Mesendoderm (in vitro differentiated cells): ENCODE measurements at regions not wholly inside any gene's neighbourhood (a gene's known extent, or its start where the extent isn't known, plus 50 kb on each side); places are given as distances from the start of the nearest gene placed in this dataset.

Experiments
- DNase-seq: peaks from one replicate; pipeline ENCODE4 v3.0.0; 2013
- H2AK5ac ChIP-seq: 2 replicates; pipeline ENCODE4 v1.6.1; 2013; ENCODE audit warnings: low read length, inconsistent platforms
- H2BK120ac ChIP-seq: 2 replicates; pipeline ENCODE4 v1.6.1; 2013; ENCODE audit warnings: low read depth, mild to moderate bottlenecking, low read length, moderate library complexity, mixed read lengths
- H2BK15ac ChIP-seq: replicated peaks from 2 replicates; pipeline ENCODE4 v1.6.1; 2013; ENCODE audit warnings: low read depth, mild to moderate bottlenecking, moderate library complexity
- H2BK5ac ChIP-seq: 2 replicates; pipeline ENCODE4 v1.6.1; 2013; ENCODE audit warnings: low read length, inconsistent platforms
- H3K18ac ChIP-seq: 2 replicates; pipeline ENCODE4 v1.6.1; 2013; ENCODE audit warnings: mild to moderate bottlenecking, low read length, mixed read lengths
- H3K23ac ChIP-seq: one replicate; pipeline ENCODE4 v1.6.1; 2013; ENCODE audit warnings: low read length
- H3K27ac ChIP-seq: 2 replicates; pipeline ENCODE4 v1.5.1; 2013; ENCODE audit warnings: low read depth, mild to moderate bottlenecking, inconsistent platforms, low read length, moderate library complexity
- H3K27me3 ChIP-seq: 2 replicates; pipeline ENCODE4 v1.6.1; 2013; ENCODE audit warnings: low read length, control low read depth, mild to moderate bottlenecking, inconsistent platforms; ENCODE audit not compliant: insufficient read depth, poor library complexity
- H3K36me3 ChIP-seq: 2 replicates; pipeline ENCODE4 v1.6.1; 2013; ENCODE audit warnings: low read length, inconsistent platforms; ENCODE audit not compliant: control insufficient read depth, insufficient read depth
- H3K4ac ChIP-seq: one replicate; pipeline ENCODE4 v1.6.1; 2013; ENCODE audit warnings: low read depth, mild to moderate bottlenecking, low read length, moderate library complexity
- H3K4me1 ChIP-seq: 2 replicates; pipeline ENCODE4 v1.6.1; 2013; ENCODE audit warnings: low read depth, low read length, inconsistent platforms; ENCODE audit not compliant: control insufficient read depth
- H3K4me2 ChIP-seq: 2 replicates; pipeline ENCODE4 v1.6.1; 2013; ENCODE audit warnings: low read length
- H3K4me3 ChIP-seq: 2 replicates; pipeline ENCODE4 v1.5.1; 2013; ENCODE audit warnings: mild to moderate bottlenecking, low read length
- H3K56ac ChIP-seq: one replicate; pipeline ENCODE4 v1.6.1; 2013; ENCODE audit warnings: low read length
- H3K79me1 ChIP-seq: 2 replicates; pipeline ENCODE4 v1.6.1; 2013; ENCODE audit warnings: low read length, inconsistent platforms
- H3K79me2 ChIP-seq: 2 replicates; pipeline ENCODE4 v1.6.1; 2013; ENCODE audit warnings: mild to moderate bottlenecking, low read length; ENCODE audit not compliant: control insufficient read depth, insufficient read depth
- H3K9ac ChIP-seq: 2 replicates; pipeline ENCODE4 v1.6.1; 2013; ENCODE audit warnings: low read length, inconsistent platforms
- H4K5ac ChIP-seq: one replicate; pipeline ENCODE4 v1.6.1; 2013; ENCODE audit warnings: low read length
- H4K8ac ChIP-seq: one replicate; pipeline ENCODE4 v1.6.1; 2013; ENCODE audit warnings: low read depth, mild to moderate bottlenecking, control low read depth, low read length, moderate library complexity
- WGBS: extraction: QIAGEN DNeasy Blood & Tissue Kit; methylation state at CpG from one replicate; pipeline ENCODE4 v1.1.7; 2013; ENCODE audit warnings: low lambda C conversion rate, missing lambda C conversion rate; ENCODE audit not compliant: insufficient coverage; ENCODE audit errors: extremely low coverage; 5-methylcytosine and 5-hydroxymethylcytosine counted together

DNA sequence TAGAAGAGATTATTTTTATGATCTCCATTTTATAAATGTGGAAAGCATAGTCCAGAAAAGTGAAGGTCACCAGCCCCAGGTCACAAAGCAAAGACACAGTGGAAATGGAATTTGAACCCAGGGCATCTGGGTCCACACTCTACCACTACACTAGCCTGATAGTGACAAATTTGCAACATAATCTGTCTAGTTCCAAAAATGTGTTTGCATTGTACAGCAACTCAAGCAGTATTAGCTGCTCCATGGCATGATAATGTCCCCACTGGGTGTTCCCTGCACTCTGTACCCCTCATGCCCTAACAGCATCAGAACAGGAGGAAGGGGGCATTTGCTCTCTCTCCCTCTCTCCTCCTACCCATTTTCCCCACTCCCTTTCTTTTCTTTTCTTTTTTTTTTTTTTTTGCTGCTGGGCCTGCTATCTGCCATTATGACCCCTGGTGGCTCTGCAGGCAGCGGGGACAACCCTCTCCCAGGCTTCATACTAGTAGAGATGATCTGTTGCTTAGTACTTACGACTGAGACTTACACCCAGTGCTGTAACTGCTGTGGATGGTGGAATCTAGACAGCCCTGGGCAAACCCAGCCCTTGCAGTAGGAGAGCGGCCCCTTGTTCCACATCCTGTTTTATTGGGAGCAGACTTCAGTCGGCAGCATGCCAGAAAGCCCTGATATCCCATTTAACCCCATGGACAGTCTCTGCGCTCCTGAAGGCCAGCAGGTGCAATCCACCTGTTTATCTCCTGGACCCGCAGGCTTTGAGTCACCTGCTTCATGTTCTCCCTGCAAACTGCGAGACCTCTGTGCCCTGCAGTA is 306.3 kb downstream of the SOX9 start:
- Histone ChIP-seq H3K27ac (no peak overlapping the region), H2AK5ac (no peak overlapping the region), H4K8ac (no peak overlapping the region), H3K18ac (no peak overlapping the region), H3K9ac (no peak overlapping the region), H3K4me3 (no peak overlapping the region), H3K23ac (no peak overlapping the region), H4K5ac (no peak overlapping the region), H3K27me3 (no peaks in the 10 kb centered on the region), H2BK5ac (no peak overlapping the region), H3K4me1 (no peaks in the 10 kb centered on the region), H3K36me3 (no peaks in the 10 kb centered on the region), H3K79me2 (no peaks in the 10 kb centered on the region), H3K79me1 (no peaks in the 10 kb centered on the region), H3K56ac (no peak overlapping the region), H3K4ac (no peak overlapping the region), H2BK120ac (no peak overlapping the region), H3K4me2 (no peak overlapping the region), H2BK15ac (no peak overlapping the region)
- DNase-seq: no peak
- no CpG with 5 or more reads among the region's 7 CpGs for WGBS

DNA sequence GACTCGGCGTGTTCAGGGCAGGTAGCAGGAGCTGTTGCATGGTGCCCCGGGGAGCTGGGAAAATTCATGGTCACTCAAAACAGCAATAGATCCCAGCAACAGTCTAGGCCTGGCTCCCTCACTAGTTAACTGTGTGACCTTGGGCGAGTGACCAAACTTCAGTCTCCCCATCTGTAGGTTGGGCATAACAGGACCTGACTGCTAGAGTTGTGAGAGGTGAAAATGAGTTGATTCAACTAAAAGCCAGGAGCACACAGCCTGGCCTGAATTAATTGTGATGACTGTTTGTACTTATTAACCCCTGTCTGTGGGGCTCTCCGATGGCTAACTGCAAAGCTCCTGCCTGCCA is 306.9 kb downstream of the SOX9 start:
- H3K18ac ChIP-seq: no peak overlapping the region
- no peaks in the 10 kb centered on the region for H3K4me1 ChIP-seq
- H2BK5ac ChIP-seq: no peak overlapping the region
- H3K27me3 ChIP-seq: no peaks in the 10 kb centered on the region
- no peaks in the 10 kb centered on the region for H3K79me1 ChIP-seq
- no peak overlapping the region for H2BK120ac ChIP-seq
- no peak overlapping the region for H3K4me2 ChIP-seq
- no peak overlapping the region for H2AK5ac ChIP-seq
- H3K4ac ChIP-seq: no peak overlapping the region
- no peak overlapping the region for H3K4me3 ChIP-seq
- WGBS: no CpG with 5 or more reads among the region's 5 CpGs
- no peaks in the 10 kb centered on the region for H3K79me2 ChIP-seq
- no peak overlapping the region for H3K56ac ChIP-seq
- H4K5ac ChIP-seq: no peak overlapping the region
- H4K8ac ChIP-seq: no peak overlapping the region
- H3K27ac ChIP-seq: no peak overlapping the region
- no peak overlapping the region for H3K23ac ChIP-seq
- DNase-seq: no peak
- no peak overlapping the region for H2BK15ac ChIP-seq
- no peak overlapping the region for H3K9ac ChIP-seq
- H3K36me3 ChIP-seq: no peaks in the 10 kb centered on the region

DNA sequence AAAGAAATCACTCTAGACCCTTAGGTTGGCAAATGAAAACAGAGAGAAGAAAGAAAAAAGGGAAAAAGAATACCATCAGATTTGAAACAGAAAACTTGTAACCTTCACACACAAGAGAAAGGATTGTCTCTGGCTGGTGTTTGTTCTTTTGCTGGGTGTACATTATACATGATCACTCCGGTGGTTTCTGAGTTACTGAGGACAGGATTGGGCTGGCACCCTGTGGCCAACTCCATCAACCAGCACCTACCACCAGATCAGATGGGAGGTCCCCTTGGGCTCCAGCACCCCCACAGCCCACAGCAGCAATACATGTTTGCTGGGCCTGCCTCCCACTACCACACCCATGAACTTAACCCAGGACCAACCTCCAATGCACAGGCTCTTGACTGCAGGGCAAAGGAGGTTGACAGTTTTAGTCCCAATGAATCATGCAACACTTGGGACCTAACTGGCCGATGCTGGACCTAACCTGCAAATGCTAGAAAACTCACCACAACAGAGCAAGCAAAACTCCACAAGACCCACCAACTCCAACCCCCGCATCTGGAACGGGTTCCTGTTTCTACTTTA is 308.3 kb downstream of the SOX9 start:
- no peaks in the 10 kb centered on the region for H3K27me3 ChIP-seq
- H3K4me1 ChIP-seq: no peaks in the 10 kb centered on the region
- H3K36me3 ChIP-seq: no peaks in the 10 kb centered on the region
- no peak for DNase-seq
- no peak overlapping the region for H3K23ac ChIP-seq
- H4K5ac ChIP-seq: no peak overlapping the region
- no CpG with 5 or more reads among the region's 4 CpGs for WGBS
- no peak overlapping the region for H2AK5ac ChIP-seq
- H3K4ac ChIP-seq: no peak overlapping the region
- no peak overlapping the region for H3K4me3 ChIP-seq
- H4K8ac ChIP-seq: no peak overlapping the region
- no peak overlapping the region for H2BK120ac ChIP-seq
- H2BK15ac ChIP-seq: no peak overlapping the region
- no peak overlapping the region for H3K18ac ChIP-seq
- no peaks in the 10 kb centered on the region for H3K79me1 ChIP-seq
- no peak overlapping the region for H3K9ac ChIP-seq
- H3K4me2 ChIP-seq: no peak overlapping the region
- no peaks in the 10 kb centered on the region for H3K79me2 ChIP-seq
- no peak overlapping the region for H3K27ac ChIP-seq
- H3K56ac ChIP-seq: no peak overlapping the region
- H2BK5ac ChIP-seq: no peak overlapping the region

DNA sequence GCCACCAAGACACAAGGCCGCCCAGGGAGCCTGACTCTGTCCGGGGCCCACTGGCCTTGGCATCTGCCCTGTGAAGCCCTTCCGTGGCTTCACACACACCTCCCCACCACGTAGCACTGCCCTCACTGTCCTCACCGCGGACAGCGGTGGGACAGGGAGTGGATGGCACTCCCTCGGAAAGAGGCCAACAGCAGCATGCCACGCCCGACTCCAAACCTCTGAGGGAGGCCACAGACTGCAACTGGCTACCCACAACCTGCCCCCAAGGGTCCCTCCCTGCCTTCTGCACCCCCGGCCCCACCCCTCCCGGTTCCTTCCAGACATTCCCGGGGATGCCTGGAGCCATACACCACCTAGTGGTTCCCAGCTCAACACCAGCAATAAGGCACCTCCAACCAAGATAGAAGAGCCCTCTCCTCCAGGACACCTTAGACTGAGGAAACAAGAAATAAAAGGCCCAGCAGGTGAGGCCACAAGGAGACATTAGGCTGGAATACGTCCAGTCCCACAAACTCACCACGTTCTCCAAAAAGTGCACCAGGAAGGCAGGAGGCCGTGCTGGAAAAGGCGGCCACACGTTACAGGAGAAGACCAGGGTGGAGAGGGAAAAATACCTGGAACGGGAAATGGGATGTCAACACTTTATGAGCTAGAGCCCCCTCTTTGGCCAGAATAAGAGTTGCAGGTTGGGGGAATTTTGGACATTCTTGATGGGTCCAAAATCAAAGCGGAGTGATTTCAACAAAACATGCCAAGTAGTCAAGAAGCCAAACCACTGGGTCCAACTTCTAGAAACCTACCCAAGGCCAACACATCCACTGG is 310.0 kb downstream of the SOX9 start:
- Histone ChIP-seq H3K4me1 (no peaks in the 10 kb centered on the region), H3K27ac (no peak overlapping the region), H3K36me3 (no peaks in the 10 kb centered on the region), H3K79me2 (no peaks in the 10 kb centered on the region), H3K27me3 (no peaks in the 10 kb centered on the region), H3K4ac (no peak overlapping the region), H3K56ac (peak overlapping the region; percentile 12), H2BK120ac (no peak overlapping the region), H2BK15ac (no peak overlapping the region), H4K5ac (no peak overlapping the region), H2BK5ac (no peak overlapping the region), H3K23ac (no peak overlapping the region), H3K4me3 (no peak overlapping the region), H3K4me2 (no peak overlapping the region), H4K8ac (no peak overlapping the region), H3K9ac (no peak overlapping the region), H3K18ac (no peak overlapping the region), H2AK5ac (no peak overlapping the region), H3K79me1 (no peaks in the 10 kb centered on the region)
- peak; percentile 74 for DNase-seq
- no CpG with 5 or more reads among the region's 20 CpGs for WGBS

DNA sequence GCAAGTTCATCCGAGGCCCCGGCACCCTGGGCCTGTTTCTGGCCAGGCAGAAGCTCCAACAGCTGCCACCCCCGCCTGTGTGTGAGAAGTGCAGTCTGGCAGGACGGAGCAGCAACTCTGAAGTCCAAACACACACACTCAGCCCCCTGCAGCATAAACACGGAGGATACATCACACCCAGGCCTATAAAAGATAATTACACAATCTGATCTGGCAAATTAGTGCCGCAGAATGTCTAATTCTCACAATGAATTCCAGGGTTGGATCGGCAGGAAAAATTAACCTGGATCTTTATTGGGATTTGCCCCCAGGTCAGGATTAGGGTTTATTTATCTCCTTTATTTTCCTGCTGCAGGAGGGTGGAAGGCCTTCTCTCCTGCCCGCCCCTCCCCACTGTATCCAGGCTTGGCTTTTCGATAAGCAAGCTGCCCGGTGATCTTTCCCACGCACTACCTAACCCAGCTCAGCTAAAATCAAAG is 311.4 kb downstream of the SOX9 start:
- Histone ChIP-seq H3K23ac (no peak overlapping the region), H4K8ac (no peak overlapping the region), H2BK15ac (no peak overlapping the region), H4K5ac (no peak overlapping the region), H2BK120ac (no peak overlapping the region), H3K18ac (no peak overlapping the region), H3K56ac (no peak overlapping the region), H2AK5ac (no peak overlapping the region), H3K79me2 (no peaks in the 10 kb centered on the region), H3K36me3 (no peaks in the 10 kb centered on the region), H3K27me3 (no peaks in the 10 kb centered on the region), H3K4me3 (no peak overlapping the region), H3K4me2 (no peak overlapping the region), H3K79me1 (no peaks in the 10 kb centered on the region), H3K9ac (no peak overlapping the region), H3K4me1 (no peaks in the 10 kb centered on the region), H2BK5ac (no peak overlapping the region), H3K4ac (no peak overlapping the region), H3K27ac (no peak overlapping the region)
- no peak for DNase-seq
- no CpG with 5 or more reads among the region's 11 CpGs for WGBS
